ENCODE measurements at regions not wholly inside any gene's neighbourhood (a gene's known extent, or its start where the extent isn't known, plus 50 kb on each side); places are given as distances from the start of the nearest gene placed in this dataset.

DNA sequence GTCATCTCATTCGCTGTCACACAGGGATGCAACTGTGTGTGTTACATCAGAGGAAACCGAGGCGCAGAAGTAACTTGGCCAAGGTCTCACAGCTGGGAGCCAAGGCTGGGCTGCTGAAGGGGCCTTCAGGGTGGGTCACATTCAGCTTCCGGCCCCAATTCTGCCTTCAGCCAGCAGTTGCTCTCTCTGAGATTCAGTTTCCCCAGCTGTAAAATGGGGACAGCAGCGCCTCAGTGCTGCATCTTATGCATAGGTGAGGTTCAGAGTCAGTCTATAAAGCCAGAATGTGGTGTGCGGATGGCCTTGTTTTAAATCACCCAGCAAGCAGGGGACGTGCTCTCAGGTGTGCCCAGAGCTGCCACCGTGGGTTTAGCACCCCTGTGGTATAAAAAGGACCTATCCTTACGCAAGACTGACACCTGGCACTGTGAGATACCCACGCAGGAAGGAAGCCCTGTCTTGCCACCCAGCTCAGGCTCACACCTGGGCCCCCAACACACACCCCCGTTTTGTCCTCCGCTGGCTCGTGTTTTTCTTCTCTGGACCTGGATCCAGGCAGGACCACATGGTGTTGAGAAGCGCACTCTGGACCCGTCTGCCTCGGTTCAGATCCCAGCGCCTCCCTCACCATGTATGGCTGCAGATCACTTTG lies 94.6 kb upstream of the GSE1 start:
- TF ChIP-seq, protein P1, sequence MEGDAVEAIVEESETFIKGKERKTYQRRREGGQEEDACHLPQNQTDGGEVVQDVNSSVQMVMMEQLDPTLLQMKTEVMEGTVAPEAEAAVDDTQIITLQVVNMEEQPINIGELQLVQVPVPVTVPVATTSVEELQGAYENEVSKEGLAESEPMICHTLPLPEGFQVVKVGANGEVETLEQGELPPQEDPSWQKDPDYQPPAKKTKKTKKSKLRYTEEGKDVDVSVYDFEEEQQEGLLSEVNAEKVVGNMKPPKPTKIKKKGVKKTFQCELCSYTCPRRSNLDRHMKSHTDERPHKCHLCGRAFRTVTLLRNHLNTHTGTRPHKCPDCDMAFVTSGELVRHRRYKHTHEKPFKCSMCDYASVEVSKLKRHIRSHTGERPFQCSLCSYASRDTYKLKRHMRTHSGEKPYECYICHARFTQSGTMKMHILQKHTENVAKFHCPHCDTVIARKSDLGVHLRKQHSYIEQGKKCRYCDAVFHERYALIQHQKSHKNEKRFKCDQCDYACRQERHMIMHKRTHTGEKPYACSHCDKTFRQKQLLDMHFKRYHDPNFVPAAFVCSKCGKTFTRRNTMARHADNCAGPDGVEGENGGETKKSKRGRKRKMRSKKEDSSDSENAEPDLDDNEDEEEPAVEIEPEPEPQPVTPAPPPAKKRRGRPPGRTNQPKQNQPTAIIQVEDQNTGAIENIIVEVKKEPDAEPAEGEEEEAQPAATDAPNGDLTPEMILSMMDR (IDR thresholded peaks at IDR 0.05; ENCODE audit: poor library complexity, severe bottlenecking): no peak
- no peak for TF ChIP-seq POLR2AphosphoS5 (IDR thresholded peaks at IDR 0.05)
- TF ChIP-seq EZH2 (IDR thresholded peaks at IDR 0.05; ENCODE audit: borderline replicate concordance, insufficient read depth, low read length, poor library complexity, severe bottlenecking): no peak
- TF ChIP-seq, protein P2, sequence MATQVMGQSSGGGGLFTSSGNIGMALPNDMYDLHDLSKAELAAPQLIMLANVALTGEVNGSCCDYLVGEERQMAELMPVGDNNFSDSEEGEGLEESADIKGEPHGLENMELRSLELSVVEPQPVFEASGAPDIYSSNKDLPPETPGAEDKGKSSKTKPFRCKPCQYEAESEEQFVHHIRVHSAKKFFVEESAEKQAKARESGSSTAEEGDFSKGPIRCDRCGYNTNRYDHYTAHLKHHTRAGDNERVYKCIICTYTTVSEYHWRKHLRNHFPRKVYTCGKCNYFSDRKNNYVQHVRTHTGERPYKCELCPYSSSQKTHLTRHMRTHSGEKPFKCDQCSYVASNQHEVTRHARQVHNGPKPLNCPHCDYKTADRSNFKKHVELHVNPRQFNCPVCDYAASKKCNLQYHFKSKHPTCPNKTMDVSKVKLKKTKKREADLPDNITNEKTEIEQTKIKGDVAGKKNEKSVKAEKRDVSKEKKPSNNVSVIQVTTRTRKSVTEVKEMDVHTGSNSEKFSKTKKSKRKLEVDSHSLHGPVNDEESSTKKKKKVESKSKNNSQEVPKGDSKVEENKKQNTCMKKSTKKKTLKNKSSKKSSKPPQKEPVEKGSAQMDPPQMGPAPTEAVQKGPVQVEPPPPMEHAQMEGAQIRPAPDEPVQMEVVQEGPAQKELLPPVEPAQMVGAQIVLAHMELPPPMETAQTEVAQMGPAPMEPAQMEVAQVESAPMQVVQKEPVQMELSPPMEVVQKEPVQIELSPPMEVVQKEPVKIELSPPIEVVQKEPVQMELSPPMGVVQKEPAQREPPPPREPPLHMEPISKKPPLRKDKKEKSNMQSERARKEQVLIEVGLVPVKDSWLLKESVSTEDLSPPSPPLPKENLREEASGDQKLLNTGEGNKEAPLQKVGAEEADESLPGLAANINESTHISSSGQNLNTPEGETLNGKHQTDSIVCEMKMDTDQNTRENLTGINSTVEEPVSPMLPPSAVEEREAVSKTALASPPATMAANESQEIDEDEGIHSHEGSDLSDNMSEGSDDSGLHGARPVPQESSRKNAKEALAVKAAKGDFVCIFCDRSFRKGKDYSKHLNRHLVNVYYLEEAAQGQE (IDR thresholded peaks at IDR 0.05; ENCODE audit: borderline replicate concordance): no peak
- no peak for TF ChIP-seq EP300 (conservative IDR thresholded peaks at IDR 0.05; ENCODE audit: poor library complexity, severe bottlenecking)
- no peak for TF ChIP-seq TAF1 (IDR thresholded peaks at IDR 0.05; ENCODE audit: low read depth)
- no peak for TF ChIP-seq MXI1 (conservative IDR thresholded peaks at IDR 0.05; ENCODE audit: poor library complexity, severe bottlenecking)
- TF ChIP-seq RAD21 (conservative IDR thresholded peaks at IDR 0.05): no peak
